Astrocyte (in vitro differentiated cells and primary cell): ENCODE measurements at regions not wholly inside any gene's neighbourhood (a gene's known extent, or its start where the extent isn't known, plus 50 kb on each side); places are given as distances from the start of the nearest gene placed in this dataset.

Experiments used
- DNase-seq: peaks from one replicate; pipeline ENCODE4 v3.0.0-alpha.2; 2010; ENCODE audit warnings: low read depth
- FAIRE-seq: peaks from 2 replicates; lab custom pipeline; 2011; peaks lifted over from hg19 to GRCh38; lab: Jason Lieb, UNC
- H2AFZ ChIP-seq: 2 replicates; pipeline ENCODE4 v1.6.0; 2012; ENCODE audit warnings: low read depth, low read length, inconsistent platforms
- H3K27ac ChIP-seq: 2 replicates; pipeline ENCODE4 v1.5.1; 2011; ENCODE audit warnings: low read depth, low read length, inconsistent platforms
- H3K27me3 ChIP-seq: 2 replicates; pipeline ENCODE4 v1.6.0; 2011; ENCODE audit warnings: low read length, inconsistent platforms; ENCODE audit not compliant: insufficient read depth
- H3K36me3 ChIP-seq: 2 replicates; pipeline ENCODE4 v1.5.1; 2011; ENCODE audit warnings: low read length, inconsistent platforms; ENCODE audit not compliant: insufficient read depth
- H3K4me1 ChIP-seq: 2 replicates; pipeline ENCODE4 v1.5.1; 2011; ENCODE audit warnings: low read length, inconsistent platforms; ENCODE audit not compliant: insufficient read depth
- H3K4me2 ChIP-seq: 2 replicates; pipeline ENCODE4 v1.6.0; 2012; ENCODE audit warnings: low read length, inconsistent platforms
- H3K4me3 ChIP-seq: 2 replicates; pipeline ENCODE4 v1.5.1; 2011; ENCODE audit warnings: low read depth, mild to moderate bottlenecking, low read length, inconsistent platforms; ENCODE audit not compliant: insufficient read depth
- H3K79me2 ChIP-seq: 2 replicates; pipeline ENCODE4 v1.6.0; 2012; ENCODE audit warnings: mild to moderate bottlenecking, low read length, inconsistent platforms; ENCODE audit not compliant: insufficient read depth
- H3K9ac ChIP-seq: 2 replicates; pipeline ENCODE4 v1.6.0; 2012; ENCODE audit warnings: mild to moderate bottlenecking, low read length, inconsistent platforms
- H3K9me3 ChIP-seq: 2 replicates; pipeline ENCODE4 v1.5.1; 2012; ENCODE audit warnings: low read depth, mild to moderate bottlenecking, low read length, inconsistent platforms; ENCODE audit not compliant: insufficient read depth
- H4K20me1 ChIP-seq: 2 replicates; pipeline ENCODE4 v1.6.0; 2012; ENCODE audit warnings: low read length, inconsistent platforms; ENCODE audit not compliant: insufficient read depth
- H3K27ac Mint-ChIP-seq: one replicate; pipeline ENCODE4 v1.8.0; 2021; ENCODE audit warnings: mild to moderate bottlenecking, mixed read lengths; ENCODE audit not compliant: unreplicated experiment
- H3K27me3 Mint-ChIP-seq: one replicate; pipeline ENCODE4 v1.8.0; 2021; ENCODE audit warnings: low read depth, mixed read lengths; ENCODE audit not compliant: unreplicated experiment
- H3K36me3 Mint-ChIP-seq: one replicate; pipeline ENCODE4 v1.8.0; 2021; ENCODE audit warnings: low read depth, mixed read lengths; ENCODE audit not compliant: unreplicated experiment
- H3K4me1 Mint-ChIP-seq: one replicate; pipeline ENCODE4 v1.8.0; 2021; ENCODE audit warnings: low read depth, mixed read lengths; ENCODE audit not compliant: unreplicated experiment
- H3K4me3 Mint-ChIP-seq: one replicate; pipeline ENCODE4 v1.8.0; 2021; ENCODE audit warnings: mild to moderate bottlenecking, moderate library complexity, mixed read lengths; ENCODE audit not compliant: unreplicated experiment
- H3K9me3 Mint-ChIP-seq: one replicate; pipeline ENCODE4 v1.8.0; 2021; ENCODE audit warnings: mild to moderate bottlenecking, mixed read lengths; ENCODE audit not compliant: unreplicated experiment
- CTCF ChIP-seq: IDR thresholded peaks from 2 replicates; pipeline ENCODE4 v1.5.1; 2011; ENCODE audit warnings: low read depth, mild to moderate bottlenecking, inconsistent platforms, low read length, moderate library complexity; ENCODE audit not compliant: insufficient read depth
- EZH2 ChIP-seq: IDR thresholded peaks from 2 replicates; pipeline ENCODE4 v1.6.1; 2012; ENCODE audit warnings: mild to moderate bottlenecking, low read length, inconsistent platforms; ENCODE audit not compliant: insufficient read depth

DNA sequence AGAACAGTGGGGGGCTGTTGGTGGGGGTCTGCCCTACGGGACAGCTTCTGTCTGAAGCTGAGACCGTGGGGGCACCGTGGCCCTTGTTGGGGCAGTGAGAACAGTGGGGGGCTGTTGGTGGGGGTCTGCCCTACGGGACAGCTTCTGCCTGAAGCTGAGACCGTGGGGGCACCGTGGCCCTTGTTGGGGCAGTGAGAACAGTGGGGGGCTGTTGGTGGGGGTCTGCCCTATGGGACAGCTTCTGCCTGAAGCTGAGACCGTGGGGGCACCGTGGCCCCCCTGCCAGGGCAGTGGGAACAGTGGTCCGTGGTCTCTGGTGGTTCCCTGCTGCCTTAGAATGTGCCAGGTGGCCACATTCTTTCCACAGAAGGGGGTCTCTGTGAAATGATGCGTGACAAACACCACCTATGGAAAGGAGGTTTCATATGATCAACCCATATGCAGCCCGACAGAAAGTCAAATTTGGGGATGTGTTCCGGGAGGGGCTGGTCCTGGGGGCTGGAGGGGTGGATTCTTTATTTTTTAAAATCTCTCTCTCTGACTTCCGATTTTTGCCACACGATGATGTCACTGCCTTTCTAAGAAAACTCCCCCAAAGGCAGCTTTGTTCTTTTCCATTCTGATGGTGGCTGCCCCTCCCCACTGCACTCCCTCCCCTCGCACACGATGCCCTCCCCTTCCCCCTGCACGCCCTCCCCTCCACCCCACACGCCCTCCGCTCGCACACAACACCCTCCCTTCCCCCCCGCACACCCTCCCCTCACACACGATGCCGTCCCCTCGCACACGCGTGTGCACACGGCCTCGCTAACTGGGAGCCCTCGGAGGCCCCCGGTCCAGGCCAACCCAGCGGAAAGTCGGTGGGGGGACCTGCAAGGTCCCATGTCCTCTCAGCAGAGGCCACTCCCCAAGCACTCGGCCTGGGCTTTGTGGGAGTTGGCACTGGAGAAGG is 1186.5 kb downstream of the BRD1 start:
- H3K9me3 Mint-ChIP-seq: no peaks in the 10 kb centered on the region
- DNase-seq: no peak
- no peak overlapping the region for H3K4me3 Mint-ChIP-seq

GRCh38 chr22:48639896-48640748 is 1187.6 kb downstream of the BRD1 start:
- no peaks in the 10 kb centered on the region for H3K9me3 Mint-ChIP-seq
- H3K4me1 Mint-ChIP-seq: peaks cover 3% of the 10 kb centered on the region
- no peaks in the 10 kb centered on the region for H3K79me2 ChIP-seq
- H3K4me1 ChIP-seq: no peaks in the 10 kb centered on the region
- H3K36me3 Mint-ChIP-seq: no peaks in the 10 kb centered on the region
- H3K27me3 Mint-ChIP-seq: peaks cover 16% of the 10 kb centered on the region
- H3K4me2 ChIP-seq: no peak overlapping the region
- DNase-seq (no peak), FAIRE-seq (no peak)
- H3K36me3 ChIP-seq: no peaks in the 10 kb centered on the region
- H4K20me1 ChIP-seq: no peaks in the 10 kb centered on the region
- no peak overlapping the region for H3K4me3 ChIP-seq
- H3K27me3 ChIP-seq: no peaks in the 10 kb centered on the region
- no peak overlapping the region for H3K9ac ChIP-seq
- no peaks in the 10 kb centered on the region for H3K9me3 ChIP-seq
- TF ChIP-seq CTCF: no peak
- TF ChIP-seq EZH2: no peak
- H2AFZ ChIP-seq: no peak overlapping the region
- H3K27ac ChIP-seq: no peak overlapping the region
- H3K4me3 Mint-ChIP-seq: no peak overlapping the region
- no peak overlapping the region for H3K27ac Mint-ChIP-seq

More for the DNA sequence above, 1186.5 kb downstream of the BRD1 start:
- Histone ChIP-seq H3K79me2 (no peaks in the 10 kb centered on the region), H3K27me3 (no peaks in the 10 kb centered on the region), H3K9me3 (no peaks in the 10 kb centered on the region), H4K20me1 (no peaks in the 10 kb centered on the region), H3K4me1 (no peaks in the 10 kb centered on the region), H3K4me2 (no peak overlapping the region), H2AFZ (no peak overlapping the region), H3K4me3 (no peak overlapping the region), H3K9ac (no peak overlapping the region), H3K27ac (no peak overlapping the region), H3K36me3 (no peaks in the 10 kb centered on the region)
- peaks cover 2% of the 10 kb centered on the region for H3K4me1 Mint-ChIP-seq
- no peaks in the 10 kb centered on the region for H3K36me3 Mint-ChIP-seq
- no peak overlapping the region for H3K27ac Mint-ChIP-seq
- peaks cover 19% of the 10 kb centered on the region for H3K27me3 Mint-ChIP-seq
- no peak for TF ChIP-seq CTCF
- TF ChIP-seq EZH2: no peak
- FAIRE-seq: no peak
